Choroid plexus epithelial cell (primary cell): ENCODE measurements at regions not wholly inside any gene's neighbourhood (a gene's known extent, or its start where the extent isn't known, plus 50 kb on each side); places are given as distances from the start of the nearest gene placed in this dataset.

ENCODE experiments used
- DNase-seq: peaks from one replicate; pipeline ENCODE4 v3.0.0-alpha.2; 2010; ENCODE audit warnings: low read depth
- H3K4me3 ChIP-seq: 2 replicates; pipeline ENCODE4 v1.5.1; 2011; ENCODE audit warnings: low read depth, mild to moderate bottlenecking, control low read depth, low read length, moderate library complexity
- CTCF ChIP-seq: conservative IDR thresholded peaks from 2 replicates; pipeline ENCODE4 v1.5.1; 2011; ENCODE audit warnings: low read depth, mild to moderate bottlenecking, control low read depth, inconsistent platforms, low read length, moderate library complexity

DNA sequence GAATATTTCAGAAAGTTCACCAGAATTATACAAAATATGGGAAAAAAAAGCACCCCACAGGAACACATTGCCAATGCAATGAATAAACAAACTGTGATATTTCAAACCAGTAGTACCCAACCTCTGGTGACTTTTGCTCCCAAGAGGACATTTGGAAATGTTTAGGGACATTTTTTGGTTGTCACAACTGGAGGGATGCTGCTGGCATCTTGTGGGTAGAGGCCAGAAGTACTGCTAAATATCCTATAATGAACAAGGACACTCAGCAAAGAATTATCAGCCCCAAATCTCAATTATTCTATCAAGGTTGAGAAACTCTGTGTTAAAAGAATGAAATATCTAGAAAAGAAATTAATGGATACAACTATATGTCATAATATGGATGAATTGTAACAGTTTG is 1334.4 kb upstream of the FLRT2 start:
- no peak for TF ChIP-seq CTCF
- H3K4me3 ChIP-seq, result no peak overlapping the region
- no peak for DNase-seq

DNA sequence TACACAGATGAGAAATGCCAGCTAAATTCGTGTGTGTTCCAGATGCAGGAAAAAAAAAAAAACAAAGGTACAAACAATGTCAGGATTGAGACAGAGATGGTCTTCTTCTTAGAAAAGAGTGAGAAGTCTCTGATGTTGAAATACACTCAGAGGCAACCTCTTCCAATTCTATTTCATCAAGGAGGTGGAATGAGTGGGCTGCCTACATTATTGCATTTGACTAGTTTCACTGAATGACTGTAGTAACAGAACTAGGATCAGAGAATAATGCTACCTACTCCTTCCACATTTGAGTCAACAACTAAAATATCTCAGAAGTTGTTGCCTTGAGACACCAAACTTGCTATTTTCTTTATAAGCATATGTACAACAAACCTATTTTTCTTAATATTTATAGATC is 1332.2 kb upstream of the FLRT2 start:
- TF ChIP-seq CTCF, result no peak
- DNase-seq, result no peak

GRCh38 chr14:84202486-84202885 is 1327.5 kb upstream of the FLRT2 start:
- peak; percentile 53 for DNase-seq

More for the DNA sequence above, 1332.2 kb upstream of the FLRT2 start:
- H3K4me3 ChIP-seq, result no peak overlapping the region

GRCh38 chr14:84203896-84204295 is 1326.0 kb upstream of the FLRT2 start:
- no peak overlapping the region for H3K4me3 ChIP-seq
- DNase-seq, result no peak

More at GRCh38 chr14:84202486-84202885, 1327.5 kb upstream of the FLRT2 start:
- no peak for TF ChIP-seq CTCF
- H3K4me3 ChIP-seq, result no peak overlapping the region

DNA sequence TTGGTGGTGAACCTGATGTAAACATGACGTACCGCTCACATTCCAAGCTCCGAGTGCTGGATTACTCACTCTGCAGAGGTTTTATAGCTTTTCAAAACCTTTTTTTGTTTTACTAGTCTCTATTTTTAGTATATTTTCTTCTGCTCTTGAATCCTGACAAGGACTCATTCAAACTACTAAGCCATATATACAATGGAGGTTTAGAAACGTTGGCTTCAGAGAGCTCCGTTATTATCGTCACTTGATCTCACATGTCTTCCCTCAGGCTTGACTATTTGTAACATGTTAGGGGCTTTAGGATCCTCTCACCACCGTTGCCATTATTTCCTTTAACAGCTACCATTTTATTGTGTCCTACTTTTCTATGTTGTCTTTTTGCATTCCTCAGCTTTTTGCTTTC is 1321.5 kb upstream of the FLRT2 start:
- no peak for DNase-seq
- H3K4me3 ChIP-seq, result no peak overlapping the region
- no peak for TF ChIP-seq CTCF

More at GRCh38 chr14:84203896-84204295, 1326.0 kb upstream of the FLRT2 start:
- no peak for TF ChIP-seq CTCF

DNA sequence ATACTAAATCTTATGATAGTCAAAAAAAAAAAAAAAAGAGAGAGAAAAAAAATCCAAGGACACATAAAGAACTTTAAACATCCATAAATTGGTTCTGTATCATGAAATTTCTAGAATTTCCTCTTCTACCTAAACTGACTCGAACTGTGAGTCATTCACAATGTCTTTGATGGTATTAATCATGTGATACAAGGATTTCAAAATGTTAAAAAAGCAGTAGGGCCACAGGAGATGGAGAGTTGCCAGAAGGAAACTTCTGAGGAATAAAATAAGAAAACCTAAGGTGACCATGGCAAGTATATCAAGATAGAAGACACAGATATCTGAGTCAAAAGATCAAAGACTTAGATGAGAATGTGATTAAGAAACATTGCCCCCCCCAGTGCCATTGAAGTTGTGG is 1320.9 kb upstream of the FLRT2 start:
- DNase-seq, result peak; percentile 73
- no peak for TF ChIP-seq CTCF
- H3K4me3 ChIP-seq, result no peak overlapping the region

GRCh38 chr14:84217066-84217465 is 1312.9 kb upstream of the FLRT2 start:
- DNase-seq, result peak; percentile 54
- no peak overlapping the region for H3K4me3 ChIP-seq
- TF ChIP-seq CTCF, result no peak
